HG02884 (cell line): ENCODE measurements at regions not wholly inside any gene's neighbourhood (a gene's known extent, or its start where the extent isn't known, plus 50 kb on each side); places are given as distances from the start of the nearest gene placed in this dataset.
"Not testable (repeated sequence)": the region's sequence is repeated elsewhere in the genome, so short reads cannot be mapped to it uniquely, and the experiment has no call there.

Experiments used
- ATAC-seq: cut with Tn5 transposase; IDR thresholded peaks from one replicate; pipeline ENCODE4 v1.9.1; 2021; ENCODE audit warnings: mild to moderate bottlenecking, moderate library complexity; ENCODE audit not compliant: unreplicated experiment

GRCh38 chr4:177235026-177235425, 74.6 kb upstream of the NEIL3 start:
- ATAC-seq: no peak

- no peak for ATAC-seq
Measured at GRCh38 chr4:177236886-177237285, 72.8 kb upstream of the NEIL3 start.

DNA sequence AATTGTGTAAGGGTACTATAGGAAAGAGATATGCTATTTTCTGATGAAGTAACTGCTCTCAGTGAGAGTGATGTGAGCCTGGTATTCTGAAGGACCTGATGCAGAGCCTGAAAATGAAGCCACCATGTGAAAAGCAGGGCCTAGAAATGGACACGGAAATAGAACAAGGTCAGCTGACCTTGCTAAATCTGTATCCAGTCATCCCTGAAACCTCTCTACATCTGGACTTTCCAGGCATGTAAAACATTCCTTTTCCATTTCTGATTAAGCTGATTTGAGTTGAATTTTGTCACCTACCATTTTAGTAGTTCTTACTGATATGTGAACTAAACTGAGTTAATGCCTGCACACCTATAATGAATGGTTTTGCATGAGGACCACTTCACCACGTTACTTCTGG, 72.4 kb upstream of the NEIL3 start:
- ATAC-seq: no peak

DNA sequence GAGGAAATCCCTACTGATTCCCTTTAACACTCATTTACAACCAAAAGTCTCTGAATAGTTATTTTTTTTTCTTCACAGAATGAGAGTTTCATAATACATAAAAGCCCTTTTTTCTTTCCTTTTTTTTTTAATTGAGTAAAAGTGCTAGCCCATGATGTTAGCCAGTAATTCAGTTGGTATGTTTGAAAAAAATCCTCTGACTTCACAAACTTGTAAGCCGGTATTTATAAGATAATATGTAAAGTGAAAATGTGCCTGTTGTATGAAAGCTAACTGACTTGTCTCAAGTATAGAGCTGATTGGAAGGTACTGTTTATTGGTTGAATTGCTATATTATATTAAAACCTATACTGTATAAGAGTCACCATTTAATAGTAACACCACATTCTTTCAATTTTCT, 70.2 kb upstream of the NEIL3 start:
- ATAC-seq: no peak

DNA sequence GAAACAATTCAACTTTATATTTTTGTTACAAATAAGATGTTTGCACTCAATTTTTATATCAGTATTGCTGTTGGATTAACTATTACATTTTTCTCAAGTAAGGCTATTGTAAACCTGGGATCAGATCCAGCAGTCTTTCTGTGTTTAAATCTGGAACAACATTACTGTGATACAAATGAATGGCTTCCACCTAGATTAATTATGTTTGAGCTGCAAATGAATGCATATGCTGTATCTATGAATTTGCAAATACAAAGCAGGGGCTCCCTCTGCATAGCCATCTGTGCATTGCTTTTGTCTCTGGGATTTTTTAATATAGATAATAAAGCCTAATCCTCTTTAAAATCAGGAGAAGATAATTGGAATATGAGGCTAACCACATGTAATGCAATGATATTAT, 69.8 kb upstream of the NEIL3 start:
- ATAC-seq: no peak

GRCh38 chr4:177242651-177243286, 66.9 kb upstream of the NEIL3 start:
- no peak for ATAC-seq

GRCh38 chr4:177246641-177247584, 62.8 kb upstream of the NEIL3 start:
- ATAC-seq: no peak

GRCh38 chr4:177250056-177250696, 59.5 kb upstream of the NEIL3 start:
- ATAC-seq: peak; percentile 96

- ATAC-seq: no peak
Measured at GRCh38 chr4:177251237-177251636, 58.4 kb upstream of the NEIL3 start.

GRCh38 chr4:177255359-177255758, 54.3 kb upstream of the NEIL3 start:
- no peak for ATAC-seq

DNA sequence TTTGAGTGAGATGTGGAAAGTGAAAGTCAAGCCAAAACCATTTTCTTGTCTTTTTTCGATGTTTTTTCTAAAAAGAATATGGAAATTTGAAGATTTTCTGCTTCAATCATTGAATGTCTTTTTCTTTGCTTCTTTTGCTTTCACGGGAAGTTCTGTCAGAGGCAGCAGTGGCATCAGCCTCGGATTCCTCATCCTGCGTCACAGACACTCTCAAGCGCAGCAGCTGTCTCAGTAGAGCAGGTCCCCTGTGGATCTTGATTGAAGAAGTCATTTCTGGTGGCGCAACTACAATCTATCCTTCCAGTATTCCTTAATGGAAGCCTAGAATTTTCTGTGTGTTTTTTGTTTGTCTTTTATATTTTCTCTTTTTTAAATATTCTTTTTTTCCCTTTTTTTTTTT, 52.7 kb upstream of the NEIL3 start:
- no peak for ATAC-seq

DNA sequence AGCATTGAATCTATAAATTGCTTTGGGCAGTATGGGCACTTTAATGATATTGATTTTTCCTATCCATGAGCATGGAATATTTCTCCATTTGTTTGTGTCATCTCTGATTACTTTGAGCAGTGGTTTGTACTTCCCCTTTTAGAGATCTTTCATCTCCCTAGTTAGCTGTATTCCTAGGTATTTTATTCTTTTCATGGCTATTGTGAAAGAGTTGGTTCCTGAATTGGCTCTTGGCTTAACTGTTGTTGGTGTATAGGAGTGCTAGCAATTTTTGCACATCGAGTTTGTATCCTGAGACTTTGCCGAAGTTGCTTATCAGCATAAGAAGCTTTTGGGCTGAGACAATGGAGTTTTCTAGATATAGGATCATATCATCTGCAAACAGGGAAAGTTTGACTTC, 50.2 kb upstream of the NEIL3 start:
- not testable (repeated sequence) for ATAC-seq
